ENCODE measurements at regions not wholly inside any gene's neighbourhood (a gene's known extent, or its start where the extent isn't known, plus 50 kb on each side); places are given as distances from the start of the nearest gene placed in this dataset.
A peak's percentile ranks its signal among the peaks of the same experiment; 100 is the strongest.

DNA sequence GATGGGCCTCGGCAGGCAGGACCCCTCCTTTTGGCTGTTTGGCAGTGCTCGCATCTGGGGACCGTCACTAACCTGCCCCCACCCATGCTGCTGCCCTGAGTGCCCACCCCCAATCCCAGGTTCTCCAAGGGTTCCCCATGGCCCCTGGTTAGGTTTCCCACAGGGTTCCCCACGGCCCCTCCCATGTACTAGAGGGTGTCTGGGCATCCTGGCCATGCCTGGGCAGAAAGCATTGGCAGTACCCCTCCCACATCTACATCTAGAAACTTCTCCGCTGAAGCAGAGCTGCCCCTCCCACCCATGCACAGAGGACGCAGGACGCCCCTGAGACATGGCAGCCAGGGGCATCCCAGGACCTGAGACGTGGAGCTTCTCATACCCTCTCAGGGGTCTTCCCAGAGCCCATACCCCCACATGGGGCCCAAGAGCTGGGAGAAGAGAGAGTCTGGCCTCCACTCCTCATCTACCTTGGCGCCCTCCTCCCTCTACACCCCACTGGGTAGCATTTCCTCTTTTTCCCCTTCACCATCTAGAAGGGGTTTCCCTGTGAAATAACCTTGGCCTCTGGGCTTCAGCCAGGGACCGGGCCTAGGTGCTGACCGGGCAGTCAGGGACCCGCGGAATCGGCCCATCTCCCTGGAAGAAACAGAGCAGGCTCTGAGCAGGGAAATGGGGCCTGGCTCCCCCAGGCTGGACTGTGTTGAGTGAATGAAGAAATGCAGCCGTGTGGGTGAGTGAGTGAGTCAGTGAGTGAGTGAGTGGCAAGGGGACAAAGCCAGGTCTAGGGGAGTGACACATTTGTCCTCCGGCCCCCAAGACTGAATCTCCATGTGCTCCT lies 987.3 kb downstream of the BRD1 start:
- 45 to 55% methylated on average over 15 to 16 of the region's 16 CpGs for WGBS, 2 experiments (ENCODE audit: low coverage in 1 of 2, low lambda C conversion rate in 2 of 2, missing lambda C conversion rate in 2 of 2)
- in situ Hi-C loops (cut with MboI), result no loop called here
- H3F3A ChIP-seq (ENCODE audit: insufficient read depth), result no peaks in the 10 kb centered on the region

DNA sequence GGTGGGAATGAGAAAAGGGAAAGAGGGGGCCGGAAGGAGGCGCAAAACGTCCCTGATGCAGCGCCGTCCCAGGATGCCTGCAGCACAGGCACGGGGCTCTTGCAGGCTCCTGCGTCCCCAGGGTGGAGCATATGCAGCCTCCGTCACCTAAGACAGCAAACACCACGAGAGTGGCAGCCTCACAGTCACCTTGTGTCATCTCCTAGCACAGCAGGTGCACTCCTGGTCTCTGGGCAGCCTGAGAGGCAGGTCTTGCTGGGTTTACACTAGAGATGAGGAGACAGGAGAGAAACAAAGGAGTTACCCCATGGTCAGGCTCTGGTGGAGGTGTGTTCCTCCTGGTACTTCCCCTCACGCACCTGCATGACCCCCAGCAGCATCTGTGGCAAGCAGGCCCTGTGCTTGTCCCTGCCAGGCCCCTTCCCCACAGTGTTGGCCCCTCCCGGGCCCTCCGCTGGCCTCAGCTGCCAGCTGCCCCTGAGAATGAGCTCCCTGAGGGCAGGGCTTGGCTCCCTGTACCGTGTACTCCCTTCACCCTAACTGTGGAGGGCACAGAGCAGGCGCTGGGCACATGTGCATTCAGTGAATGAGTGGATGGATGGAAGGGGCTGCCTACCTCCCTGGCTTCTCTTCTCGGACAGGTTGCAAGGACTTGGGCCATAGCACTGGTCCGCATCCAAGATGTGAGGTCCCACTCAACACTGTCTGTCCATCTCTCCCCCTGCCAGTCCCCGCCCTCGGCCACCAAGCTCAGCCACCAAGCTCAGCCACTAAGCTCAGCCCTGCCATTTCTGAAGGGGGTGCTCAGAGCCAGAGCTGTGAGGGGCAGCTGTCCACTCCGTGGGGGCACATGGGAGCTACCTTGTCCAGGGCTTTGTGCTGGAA lies 988.6 kb downstream of the BRD1 start:
- Histone ChIP-seq H3K4me2 (ENCODE audit: unreplicated experiment) (no peak overlapping the region), H3K36me3 (ENCODE audit: low read depth) (no peaks in the 10 kb centered on the region), H3K27ac (no peak overlapping the region), H3K27me3 (replicated peaks; ENCODE audit: insufficient read depth) (no peaks in the 10 kb centered on the region), H3F3A (ENCODE audit: insufficient read depth) (no peaks in the 10 kb centered on the region), H2AFZ (no peak overlapping the region), H3K79me2 (ENCODE audit: insufficient read depth) (no peaks in the 10 kb centered on the region), H3K4me3 (no peak overlapping the region), H3K9me3 (ENCODE audit: low read depth) (no peaks in the 10 kb centered on the region), H4K20me1 (ENCODE audit: insufficient read depth) (no peaks in the 10 kb centered on the region), H3K4me1 (ENCODE audit: insufficient read depth) (no peaks in the 10 kb centered on the region), H3K9me2 (ENCODE audit: insufficient read depth) (no peaks in the 10 kb centered on the region), H3K9ac (no peak overlapping the region)
- TF ChIP-seq EZH2 (IDR thresholded peaks at IDR 0.05; ENCODE audit: insufficient read depth, poor library complexity, severe bottlenecking) (no peak), EZH2phosphoT487 (IDR thresholded peaks at IDR 0.05; ENCODE audit: insufficient read depth, low read depth) (no peak)
- in situ Hi-C loops (cut with MboI), result no loop called here
- 48 to 56% methylated on average over 13 to 17 of the region's 19 CpGs for WGBS, 2 experiments (ENCODE audit: low coverage in 1 of 2, low lambda C conversion rate in 2 of 2, missing lambda C conversion rate in 2 of 2)
- DNase-seq, result no peak

More for the DNA sequence above, 987.3 kb downstream of the BRD1 start:
- Histone ChIP-seq H3K9ac (no peak overlapping the region), H3K4me1 (ENCODE audit: insufficient read depth) (no peaks in the 10 kb centered on the region), H2AFZ (no peak overlapping the region), H3K79me2 (ENCODE audit: insufficient read depth) (no peaks in the 10 kb centered on the region), H3K4me3 (no peak overlapping the region), H4K20me1 (ENCODE audit: insufficient read depth) (no peaks in the 10 kb centered on the region), H3K4me2 (ENCODE audit: unreplicated experiment) (no peak overlapping the region), H3K9me3 (ENCODE audit: low read depth) (no peaks in the 10 kb centered on the region), H3K9me2 (ENCODE audit: insufficient read depth) (no peaks in the 10 kb centered on the region), H3K36me3 (ENCODE audit: low read depth) (no peaks in the 10 kb centered on the region), H3K27ac (no peak overlapping the region), H3K27me3 (replicated peaks; ENCODE audit: insufficient read depth) (no peaks in the 10 kb centered on the region)
- no peak for DNase-seq
- TF ChIP-seq EZH2 (IDR thresholded peaks at IDR 0.05; ENCODE audit: insufficient read depth, poor library complexity, severe bottlenecking), result no peak
- TF ChIP-seq EZH2phosphoT487 (IDR thresholded peaks at IDR 0.05; ENCODE audit: insufficient read depth, low read depth), result no peak

DNA sequence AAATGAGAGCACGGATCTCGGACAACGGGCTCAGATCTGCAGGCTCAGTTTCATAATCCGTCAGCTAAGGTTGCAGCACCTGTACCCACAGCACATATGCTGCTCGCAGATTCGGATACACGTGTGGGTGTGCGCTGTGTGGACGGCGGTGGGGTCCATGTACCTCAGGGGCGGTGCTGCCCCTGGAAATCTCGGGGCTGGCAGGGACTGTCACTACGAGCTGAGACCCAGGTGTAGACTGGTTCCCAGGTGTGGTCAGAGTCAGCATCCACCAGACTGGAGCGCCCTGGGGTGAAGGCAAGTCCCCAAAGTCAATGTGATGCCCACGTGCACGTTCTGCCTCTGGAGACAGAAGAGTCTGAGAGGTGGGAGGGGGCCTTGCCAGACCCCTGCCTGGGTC lies 989.3 kb downstream of the BRD1 start:
- H3K27me3 ChIP-seq (replicated peaks; ENCODE audit: insufficient read depth), result no peaks in the 10 kb centered on the region
- H3K9ac ChIP-seq, result no peak overlapping the region
- H3K27ac ChIP-seq, result no peak overlapping the region
- 55 to 59% methylated on average over 16 of the region's 16 CpGs for WGBS, 2 experiments (ENCODE audit: low coverage in 1 of 2, low lambda C conversion rate in 2 of 2, missing lambda C conversion rate in 2 of 2)
- H3K4me1 ChIP-seq (ENCODE audit: insufficient read depth), result no peaks in the 10 kb centered on the region
- no peak for TF ChIP-seq EZH2phosphoT487 (IDR thresholded peaks at IDR 0.05; ENCODE audit: insufficient read depth, low read depth)
- no peak for TF ChIP-seq EZH2 (IDR thresholded peaks at IDR 0.05; ENCODE audit: insufficient read depth, poor library complexity, severe bottlenecking)
- no peak overlapping the region for H3K4me3 ChIP-seq
- H4K20me1 ChIP-seq (ENCODE audit: insufficient read depth), result no peaks in the 10 kb centered on the region
- no peaks in the 10 kb centered on the region for H3F3A ChIP-seq (ENCODE audit: insufficient read depth)
- in situ Hi-C loops (cut with MboI), result no loop called here
- no peaks in the 10 kb centered on the region for H3K36me3 ChIP-seq (ENCODE audit: low read depth)
- no peaks in the 10 kb centered on the region for H3K9me2 ChIP-seq (ENCODE audit: insufficient read depth)
- H3K4me2 ChIP-seq (ENCODE audit: unreplicated experiment), result no peak overlapping the region
- no peaks in the 10 kb centered on the region for H3K79me2 ChIP-seq (ENCODE audit: insufficient read depth)
- H3K9me3 ChIP-seq (ENCODE audit: low read depth), result no peaks in the 10 kb centered on the region
- DNase-seq, result no peak
- no peak overlapping the region for H2AFZ ChIP-seq

DNA sequence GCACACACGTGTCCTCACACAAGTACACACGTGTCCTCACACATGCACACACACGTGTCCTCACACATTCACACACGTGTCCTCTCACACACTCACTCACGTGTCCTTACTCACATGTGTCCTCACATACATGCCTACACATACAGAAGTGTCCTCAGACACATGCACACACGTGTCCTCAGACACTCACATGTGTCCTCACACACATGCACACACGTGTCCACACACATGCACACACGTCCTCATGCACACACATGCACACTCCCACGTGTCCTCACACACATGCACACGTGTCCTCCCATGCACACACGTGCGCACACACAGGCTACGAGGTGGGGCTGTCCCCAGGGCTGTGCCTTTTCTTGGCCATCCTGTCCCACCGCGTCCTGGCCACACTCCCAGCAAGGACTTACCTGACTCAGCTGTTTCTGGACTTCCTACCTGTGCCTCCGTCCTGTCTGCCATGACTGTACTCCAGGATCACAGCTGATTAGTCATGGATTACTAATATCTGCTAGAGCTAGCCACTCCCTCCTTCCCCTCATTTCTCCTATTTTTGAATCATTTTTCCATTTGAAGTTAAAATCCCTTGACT lies 990.2 kb downstream of the BRD1 start:
- in situ Hi-C loops (cut with MboI), result no loop called here
- Histone ChIP-seq H3K4me2 (ENCODE audit: unreplicated experiment) (no peak overlapping the region), H3K9ac (no peak overlapping the region), H4K20me1 (ENCODE audit: insufficient read depth) (no peaks in the 10 kb centered on the region), H3K9me2 (ENCODE audit: insufficient read depth) (no peaks in the 10 kb centered on the region), H3K4me1 (ENCODE audit: insufficient read depth) (no peaks in the 10 kb centered on the region), H3K4me3 (no peak overlapping the region), H2AFZ (no peak overlapping the region), H3K9me3 (ENCODE audit: low read depth) (no peaks in the 10 kb centered on the region), H3F3A (ENCODE audit: insufficient read depth) (no peaks in the 10 kb centered on the region), H3K27me3 (replicated peaks; ENCODE audit: insufficient read depth) (no peaks in the 10 kb centered on the region), H3K36me3 (ENCODE audit: low read depth) (no peaks in the 10 kb centered on the region), H3K27ac (no peak overlapping the region), H3K79me2 (ENCODE audit: insufficient read depth) (no peaks in the 10 kb centered on the region)
- peak; percentile 7 for DNase-seq
- TF ChIP-seq EZH2 (IDR thresholded peaks at IDR 0.05; ENCODE audit: insufficient read depth, poor library complexity, severe bottlenecking), result no peak
- TF ChIP-seq EZH2phosphoT487 (IDR thresholded peaks at IDR 0.05; ENCODE audit: insufficient read depth, low read depth), result no peak
- WGBS, 2 experiments (ENCODE audit: low coverage in 1 of 2, low lambda C conversion rate in 2 of 2, missing lambda C conversion rate in 2 of 2), result 52 to 62% methylated on average over 15 to 16 of the region's 16 CpGs
